Neural cell (in vitro differentiated cells): ENCODE measurements at regions not wholly inside any gene's neighbourhood (a gene's known extent, or its start where the extent isn't known, plus 50 kb on each side); places are given as distances from the start of the nearest gene placed in this dataset.

Experiments used
- H2AFZ ChIP-seq: fragments of 200-600, 300-800 bp; sonication (generic), shearing (Covaris generic); 2 replicates; pipeline ENCODE4 v1.6.0; 2014; ENCODE audit warnings: low read depth, mild to moderate bottlenecking, antibody characterized with exemption, low read length, moderate library complexity
- H3F3A ChIP-seq: fragments of 200-600 bp; shearing (Covaris generic); 2 replicates; pipeline ENCODE4 v1.6.1; 2016; ENCODE audit warnings: mild to moderate bottlenecking, moderate library complexity, mixed read lengths, antibody characterized with exemption, low read length; ENCODE audit not compliant: insufficient read depth, poor library complexity, severe bottlenecking
- H3K27ac ChIP-seq: fragments of 200-600, 300-800 bp; sonication (generic), shearing (Covaris generic); 2 replicates; pipeline ENCODE4 v1.5.1; 2014; ENCODE audit warnings: mild to moderate bottlenecking, low read length, moderate library complexity
- H3K27me3 ChIP-seq: fragments of 300-800, 200-600 bp; sonication (generic), shearing (Covaris generic); 2 replicates; pipeline ENCODE4 v1.6.0; 2014; ENCODE audit warnings: mild to moderate bottlenecking, low read depth, low read length, moderate library complexity; ENCODE audit not compliant: insufficient read depth
- H3K36me3 ChIP-seq: fragments of 300-800, 200-600 bp; sonication (generic), shearing (Covaris generic); 2 replicates; pipeline ENCODE4 v1.5.1; 2014; ENCODE audit warnings: mild to moderate bottlenecking, antibody characterized with exemption, low read length, moderate library complexity; ENCODE audit not compliant: insufficient read depth
- H3K4me2 ChIP-seq: fragments of 300-800, 200-600 bp; sonication (generic), shearing (Covaris generic); 2 replicates; pipeline ENCODE4 v1.6.0; 2014; ENCODE audit warnings: mild to moderate bottlenecking, low read length
- H3K4me3 ChIP-seq: fragments of 300-800, 200-600 bp; sonication (generic), shearing (Covaris generic); 2 replicates; pipeline ENCODE4 v1.5.1; 2014; ENCODE audit warnings: mild to moderate bottlenecking, low read length, moderate library complexity
- H3K79me2 ChIP-seq: fragments of 200-600 bp; shearing (Covaris generic); replicated peaks from 2 replicates; pipeline ENCODE4 v1.6.0; 2014; ENCODE audit warnings: mild to moderate bottlenecking, low read length, moderate library complexity; ENCODE audit not compliant: insufficient read depth
- H3K9ac ChIP-seq: fragments of 300-800, 200-600 bp; sonication (generic), shearing (Covaris generic); 2 replicates; pipeline ENCODE4 v1.6.1; 2016; ENCODE audit warnings: mild to moderate bottlenecking, low read length, mixed read lengths
- H3K9me2 ChIP-seq: fragments of 200-600 bp; shearing (Covaris generic); 2 replicates; pipeline ENCODE4 v1.6.1; 2016; ENCODE audit warnings: mild to moderate bottlenecking, low read length, mixed read lengths; ENCODE audit not compliant: insufficient read depth
- H3K9me3 ChIP-seq: fragments of 200-600, 300-800 bp; sonication (generic), shearing (Covaris generic); 2 replicates; pipeline ENCODE4 v1.6.1; 2016; ENCODE audit warnings: mild to moderate bottlenecking, mixed run types, low read length, moderate library complexity, mixed read lengths
- H4K20me1 ChIP-seq: fragments of 200-600 bp; shearing (Covaris generic); 2 replicates; pipeline ENCODE4 v1.6.1; 2016; ENCODE audit warnings: mild to moderate bottlenecking, mixed run types; ENCODE audit not compliant: insufficient read depth
- EP300 ChIP-seq: fragments of 450-650 bp; conservative IDR thresholded peaks from 2 replicates; pipeline ENCODE4 v1.6.1; 2014; ENCODE audit warnings: antibody characterized with exemption, mild to moderate bottlenecking, moderate library complexity; ENCODE audit not compliant: poor library complexity, severe bottlenecking
- EZH2 ChIP-seq: fragments of 200-600, 300-800 bp; shearing (Covaris generic), sonication (generic); IDR thresholded peaks from 2 replicates; pipeline ENCODE4 v1.6.1; 2014; ENCODE audit warnings: antibody characterized with exemption, low read length, borderline replicate concordance, mild to moderate bottlenecking; ENCODE audit not compliant: insufficient read depth, poor library complexity, severe bottlenecking
- MXI1 ChIP-seq: fragments of 450-650 bp; conservative IDR thresholded peaks from 2 replicates; pipeline ENCODE4 v1.6.1; 2014; ENCODE audit warnings: antibody characterized with exemption, mild to moderate bottlenecking; ENCODE audit not compliant: poor library complexity, severe bottlenecking
- POLR2AphosphoS5 ChIP-seq: IDR thresholded peaks from 2 replicates; pipeline ENCODE4 v1.6.1; 2012
- RAD21 ChIP-seq: fragments of 450-650 bp; conservative IDR thresholded peaks from 2 replicates; pipeline ENCODE4 v1.6.1; 2014; ENCODE audit warnings: antibody characterized with exemption, mild to moderate bottlenecking, moderate library complexity
- SMC3 ChIP-seq: fragments of 450-650 bp; conservative IDR thresholded peaks from 2 replicates; pipeline ENCODE4 v1.6.1; 2014; ENCODE audit warnings: antibody characterized with exemption, mild to moderate bottlenecking, moderate library complexity; ENCODE audit not compliant: poor library complexity
- TAF1 ChIP-seq: IDR thresholded peaks from 2 replicates; pipeline ENCODE4 v1.6.1; 2012; ENCODE audit warnings: low read depth
- TF ChIP-seq, protein P1 (sequence below): fragments of 450-650 bp; IDR thresholded peaks from 2 replicates; pipeline ENCODE4 v1.5.1; 2014; ENCODE audit warnings: antibody characterized with exemption, mild to moderate bottlenecking, moderate library complexity; ENCODE audit not compliant: poor library complexity, severe bottlenecking
- TF ChIP-seq, protein P2 (sequence below): IDR thresholded peaks from 2 replicates; pipeline ENCODE4 v1.6.1; 2012; ENCODE audit warnings: borderline replicate concordance

DNA sequence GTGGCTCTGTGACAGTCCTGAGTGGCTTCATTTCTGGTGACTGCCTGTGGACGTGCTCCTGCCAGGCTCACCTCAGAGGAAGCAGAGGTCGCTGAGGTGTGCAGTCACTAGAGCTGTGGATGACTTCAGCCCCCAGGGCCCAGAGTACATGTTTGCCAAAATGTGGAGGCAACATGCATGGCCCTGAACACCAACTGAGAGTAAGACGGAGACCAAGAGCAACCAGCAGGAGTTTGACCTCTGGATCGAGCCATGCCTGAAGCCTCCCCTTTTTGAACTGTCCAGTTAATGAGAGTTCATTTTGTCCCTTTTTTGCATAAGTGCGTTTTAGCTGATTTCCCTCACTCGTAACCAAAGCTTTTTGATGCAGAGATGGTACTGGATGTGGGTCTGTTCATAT is 184.9 kb downstream of the RTP5 start:
- Histone ChIP-seq H3K4me2 (no peak overlapping the region), H3K27me3 (peaks cover 3% of the 10 kb centered on the region), H3F3A (no peaks in the 10 kb centered on the region), H2AFZ (no peak overlapping the region), H3K9me3 (no peaks in the 10 kb centered on the region), H3K9ac (no peak overlapping the region), H3K36me3 (no peaks in the 10 kb centered on the region), H3K4me3 (no peak overlapping the region), H3K27ac (no peak overlapping the region), H4K20me1 (no peaks in the 10 kb centered on the region), H3K9me2 (no peaks in the 10 kb centered on the region), H3K79me2 (no peaks in the 10 kb centered on the region)
- TF ChIP-seq MXI1 (no peak), POLR2AphosphoS5 (no peak), EZH2 (no peak), RAD21 (no peak), EP300 (no peak), SMC3 (no peak), TAF1 (no peak)
- TF ChIP-seq, protein P1, sequence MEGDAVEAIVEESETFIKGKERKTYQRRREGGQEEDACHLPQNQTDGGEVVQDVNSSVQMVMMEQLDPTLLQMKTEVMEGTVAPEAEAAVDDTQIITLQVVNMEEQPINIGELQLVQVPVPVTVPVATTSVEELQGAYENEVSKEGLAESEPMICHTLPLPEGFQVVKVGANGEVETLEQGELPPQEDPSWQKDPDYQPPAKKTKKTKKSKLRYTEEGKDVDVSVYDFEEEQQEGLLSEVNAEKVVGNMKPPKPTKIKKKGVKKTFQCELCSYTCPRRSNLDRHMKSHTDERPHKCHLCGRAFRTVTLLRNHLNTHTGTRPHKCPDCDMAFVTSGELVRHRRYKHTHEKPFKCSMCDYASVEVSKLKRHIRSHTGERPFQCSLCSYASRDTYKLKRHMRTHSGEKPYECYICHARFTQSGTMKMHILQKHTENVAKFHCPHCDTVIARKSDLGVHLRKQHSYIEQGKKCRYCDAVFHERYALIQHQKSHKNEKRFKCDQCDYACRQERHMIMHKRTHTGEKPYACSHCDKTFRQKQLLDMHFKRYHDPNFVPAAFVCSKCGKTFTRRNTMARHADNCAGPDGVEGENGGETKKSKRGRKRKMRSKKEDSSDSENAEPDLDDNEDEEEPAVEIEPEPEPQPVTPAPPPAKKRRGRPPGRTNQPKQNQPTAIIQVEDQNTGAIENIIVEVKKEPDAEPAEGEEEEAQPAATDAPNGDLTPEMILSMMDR = no peak
- TF ChIP-seq, protein P2, sequence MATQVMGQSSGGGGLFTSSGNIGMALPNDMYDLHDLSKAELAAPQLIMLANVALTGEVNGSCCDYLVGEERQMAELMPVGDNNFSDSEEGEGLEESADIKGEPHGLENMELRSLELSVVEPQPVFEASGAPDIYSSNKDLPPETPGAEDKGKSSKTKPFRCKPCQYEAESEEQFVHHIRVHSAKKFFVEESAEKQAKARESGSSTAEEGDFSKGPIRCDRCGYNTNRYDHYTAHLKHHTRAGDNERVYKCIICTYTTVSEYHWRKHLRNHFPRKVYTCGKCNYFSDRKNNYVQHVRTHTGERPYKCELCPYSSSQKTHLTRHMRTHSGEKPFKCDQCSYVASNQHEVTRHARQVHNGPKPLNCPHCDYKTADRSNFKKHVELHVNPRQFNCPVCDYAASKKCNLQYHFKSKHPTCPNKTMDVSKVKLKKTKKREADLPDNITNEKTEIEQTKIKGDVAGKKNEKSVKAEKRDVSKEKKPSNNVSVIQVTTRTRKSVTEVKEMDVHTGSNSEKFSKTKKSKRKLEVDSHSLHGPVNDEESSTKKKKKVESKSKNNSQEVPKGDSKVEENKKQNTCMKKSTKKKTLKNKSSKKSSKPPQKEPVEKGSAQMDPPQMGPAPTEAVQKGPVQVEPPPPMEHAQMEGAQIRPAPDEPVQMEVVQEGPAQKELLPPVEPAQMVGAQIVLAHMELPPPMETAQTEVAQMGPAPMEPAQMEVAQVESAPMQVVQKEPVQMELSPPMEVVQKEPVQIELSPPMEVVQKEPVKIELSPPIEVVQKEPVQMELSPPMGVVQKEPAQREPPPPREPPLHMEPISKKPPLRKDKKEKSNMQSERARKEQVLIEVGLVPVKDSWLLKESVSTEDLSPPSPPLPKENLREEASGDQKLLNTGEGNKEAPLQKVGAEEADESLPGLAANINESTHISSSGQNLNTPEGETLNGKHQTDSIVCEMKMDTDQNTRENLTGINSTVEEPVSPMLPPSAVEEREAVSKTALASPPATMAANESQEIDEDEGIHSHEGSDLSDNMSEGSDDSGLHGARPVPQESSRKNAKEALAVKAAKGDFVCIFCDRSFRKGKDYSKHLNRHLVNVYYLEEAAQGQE = no peak

DNA sequence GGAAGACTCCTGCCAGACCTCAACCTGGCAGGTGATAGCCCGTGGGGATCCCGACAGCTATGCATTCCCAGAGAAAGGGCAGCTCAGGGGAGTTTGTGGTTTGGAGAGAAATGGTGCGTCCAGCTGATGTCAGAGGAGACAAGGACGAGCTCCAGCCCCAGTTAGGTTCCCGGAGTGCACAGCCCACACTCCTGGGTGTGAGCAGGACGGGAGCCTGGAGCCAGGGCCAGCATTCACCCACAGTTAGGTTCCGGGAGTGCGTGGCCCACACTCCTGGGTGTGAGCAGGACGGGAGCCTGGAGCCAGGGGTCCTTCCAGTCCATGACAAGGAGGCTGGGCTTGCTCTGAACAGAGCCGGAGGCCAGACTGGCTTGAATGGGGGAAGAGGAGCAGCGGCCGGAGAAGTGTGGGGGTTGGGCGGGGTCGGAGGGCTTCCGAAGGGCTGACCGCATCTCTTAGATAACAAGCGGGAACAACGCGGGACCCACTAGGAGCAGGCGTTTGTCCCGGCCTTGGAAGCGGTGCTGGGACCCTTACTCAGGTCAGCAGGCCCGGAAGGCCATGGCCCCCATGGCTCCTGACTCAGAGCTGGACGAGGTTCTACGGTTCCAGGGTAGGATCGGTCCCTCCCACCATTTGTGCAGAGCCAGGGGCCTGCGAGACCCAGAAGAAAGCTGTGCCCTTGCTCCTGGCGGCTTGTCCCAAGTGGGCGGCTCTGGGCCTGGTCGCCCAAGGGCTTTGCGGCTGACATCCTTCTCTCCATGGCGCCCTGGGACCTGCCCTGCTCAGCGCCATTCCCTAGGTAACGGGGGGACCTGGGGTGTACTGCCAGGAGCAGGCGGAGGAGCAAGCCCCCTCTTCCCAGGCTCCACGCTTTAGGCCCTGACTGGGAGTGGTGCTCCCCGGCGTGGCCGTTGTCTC is 185.6 kb downstream of the RTP5 start:
- Histone ChIP-seq H3F3A (no peaks in the 10 kb centered on the region), H4K20me1 (no peaks in the 10 kb centered on the region), H3K9me2 (no peaks in the 10 kb centered on the region), H3K4me2 (no peak overlapping the region), H3K27me3 (peaks cover 3% of the 10 kb centered on the region), H3K4me3 (no peak overlapping the region), H3K27ac (no peak overlapping the region), H3K9ac (no peak overlapping the region), H3K79me2 (no peaks in the 10 kb centered on the region), H2AFZ (no peak overlapping the region), H3K9me3 (peaks cover under 1% of the 10 kb centered on the region), H3K36me3 (no peaks in the 10 kb centered on the region)
- TF ChIP-seq MXI1 (no peak), POLR2AphosphoS5 (no peak), SMC3 (no peak), EP300 (no peak), EZH2 (no peak), RAD21 (no peak), TAF1 (no peak)
- TF ChIP-seq, protein P2 = no peak
- TF ChIP-seq, protein P1 = no peak
